SK-N-SH (cell line): ENCODE measurements at regions not wholly inside any gene's neighbourhood (a gene's known extent, or its start where the extent isn't known, plus 50 kb on each side); places are given as distances from the start of the nearest gene placed in this dataset.

Experiments
- CTCF ChIA-PET: fragments of 300-600, 350-600 bp; formaldehyde crosslinking; extraction: SDS; loops from one replicate; lab custom pipeline; 2021; lab: Yijun Ruan, JAX
- POLR2A ChIA-PET: fragments of 350-600 bp; sonication (Branson Sonifier 250); formaldehyde crosslinking; extraction: SDS; loops from one replicate; lab custom pipeline; 2020; ENCODE audit warnings: antibody characterized with exemption, inconsistent platforms; lab: Yijun Ruan, JAX
- DNase-seq: peaks from one replicate; pipeline ENCODE4 v3.0.0; 2012
- H2AFZ ChIP-seq: fragments of 200-600 bp; sonication (generic); 2 replicates; pipeline ENCODE4 v1.8.1; 2016; ENCODE audit warnings: antibody characterized with exemption, mild to moderate bottlenecking, low read depth
- H3F3A ChIP-seq: fragments of 200-600 bp; sonication (generic); replicated peaks from 2 replicates; pipeline ENCODE3; 2016; ENCODE audit warnings: antibody characterized with exemption, mild to moderate bottlenecking; ENCODE audit not compliant: insufficient read depth
- H3K27ac ChIP-seq, 2 experiments: fragments of 200-500 bp in 1 of 2; fragments of 200-600 bp in 1 of 2; sonication (Bioruptor generic) in 1 of 2; sonication (generic), shearing (Covaris generic) in 1 of 2; 2 replicates each; pipeline versions ENCODE4 v1.5.1 to v1.6.1; 2014 to 2016; ENCODE audit warnings: low read depth in 2 of 2, inconsistent platforms in 1 of 2, low read length in 1 of 2, mild to moderate bottlenecking in 1 of 2, mixed read lengths in 1 of 2
- H3K27me3 ChIP-seq: fragments of 200-600 bp; sonication (generic), shearing (Covaris generic); 2 replicates; pipeline ENCODE4 v1.6.1; 2016; ENCODE audit warnings: mixed run types; ENCODE audit not compliant: insufficient read depth
- H3K36me3 ChIP-seq, 2 experiments: fragments of 200-500 bp in 1 of 2; fragments of 200-600 bp in 1 of 2; sonication (Bioruptor generic) in 1 of 2; sonication (generic) in 1 of 2; replicated peaks in 1 of 2; 2 replicates each; pipeline versions ENCODE3 to v1.5.1; 2014 to 2016; ENCODE audit warnings: low read length in 1 of 2, mild to moderate bottlenecking in 1 of 2; ENCODE audit not compliant: insufficient read depth in 2 of 2, control insufficient read depth in 1 of 2
- H3K4me1 ChIP-seq, 2 experiments: fragments of 200-500 bp in 1 of 2; fragments of 200-600 bp in 1 of 2; sonication (Bioruptor generic) in 1 of 2; sonication (generic), shearing (Covaris generic) in 1 of 2; 2 replicates each; pipeline versions ENCODE4 v1.5.1 to v1.6.1; 2014 to 2016; ENCODE audit warnings: low read depth in 1 of 2, low read length in 1 of 2, mixed run types in 1 of 2; ENCODE audit not compliant: insufficient read depth in 2 of 2, control insufficient read depth in 1 of 2
- H3K4me2 ChIP-seq: fragments of 200-600 bp; sonication (generic), shearing (Covaris generic); 2 replicates; pipeline ENCODE4 v1.6.1; 2017; ENCODE audit warnings: mixed run types
- H3K4me3 ChIP-seq, 2 experiments: fragments of 200-500 bp in 1 of 2; fragments of 200-600 bp in 1 of 2; sonication (Bioruptor generic) in 1 of 2; sonication (generic), shearing (Covaris generic) in 1 of 2; 2 replicates each; pipeline versions ENCODE4 v1.5.1 to v1.8.1; 2014 to 2016; ENCODE audit warnings: low read depth in 2 of 2, inconsistent platforms in 1 of 2, low read length in 1 of 2, mild to moderate bottlenecking in 1 of 2, mixed read lengths in 1 of 2, moderate library complexity in 1 of 2
- H3K79me2 ChIP-seq: fragments of 200-600 bp; sonication (generic); 2 replicates; pipeline ENCODE4 v1.8.1; 2017; ENCODE audit warnings: mild to moderate bottlenecking; ENCODE audit not compliant: insufficient read depth
- H3K9ac ChIP-seq: fragments of 200-600 bp; sonication (generic); 2 replicates; pipeline ENCODE4 v1.6.1; 2017; ENCODE audit warnings: mixed run types
- H3K9me2 ChIP-seq: fragments of 200-600 bp; sonication (generic); 2 replicates; pipeline ENCODE4 v1.6.1; 2017; ENCODE audit warnings: mixed run types
- H3K9me3 ChIP-seq: fragments of 200-600 bp; sonication (generic); 2 replicates; pipeline ENCODE4 v1.6.1; 2017; ENCODE audit warnings: mixed run types, mild to moderate bottlenecking, moderate library complexity
- H4K20me1 ChIP-seq: fragments of 200-600 bp; sonication (generic); 2 replicates; pipeline ENCODE4 v1.6.1; 2017; ENCODE audit warnings: mild to moderate bottlenecking, mixed run types; ENCODE audit not compliant: insufficient read depth
- CHD2 ChIP-seq: fragments of 150-350 bp; IDR thresholded peaks from 2 replicates; pipeline ENCODE4 v1.6.1; 2018; ENCODE audit warnings: low read length; ENCODE audit not compliant: partially characterized antibody
- CTCF ChIP-seq: fragments of 200-600 bp; sonication (generic); IDR thresholded peaks from 2 replicates; pipeline ENCODE4 v1.6.1; 2017; ENCODE audit warnings: antibody characterized with exemption, mild to moderate bottlenecking, moderate library complexity
- ELF1 ChIP-seq: IDR thresholded peaks from 2 replicates; pipeline ENCODE4 v1.4.0; 2012
- EP300 ChIP-seq, 2 experiments: IDR thresholded peaks; 2 replicates each; pipeline versions ENCODE4 v1.4.0 to v1.6.1; 2012; ENCODE audit warnings: borderline replicate concordance in 1 of 2, low read depth in 1 of 2, low read length in 1 of 2
- EZH2phosphoT487 ChIP-seq: fragments of 200-600 bp; sonication (generic); IDR thresholded peaks from 2 replicates; pipeline ENCODE4 v1.6.1; 2017; ENCODE audit warnings: low read depth, mixed run types, mild to moderate bottlenecking, antibody characterized with exemption, moderate library complexity, borderline replicate concordance
- GATA2 ChIP-seq: sonication (generic); formaldehyde crosslinking; IDR thresholded peaks from 2 replicates; pipeline ENCODE4 v1.5.0; 2020; ENCODE audit warnings: mild to moderate bottlenecking, missing genetic modification reagents
- IRF3 ChIP-seq: fragments of 150-350 bp; IDR thresholded peaks from 2 replicates; pipeline ENCODE4 v1.6.1; 2016; ENCODE audit warnings: mild to moderate bottlenecking, low read depth, low read length
- JUND ChIP-seq: IDR thresholded peaks from 2 replicates; pipeline ENCODE4 v1.4.0; 2012
- POLR2AphosphoS5 ChIP-seq: IDR thresholded peaks from 2 replicates; pipeline ENCODE4 v1.6.1; 2012; ENCODE audit warnings: low read depth, low read length
- RCOR1 ChIP-seq: fragments of 150-350 bp; IDR thresholded peaks from 2 replicates; pipeline ENCODE4 v1.6.1; 2017; ENCODE audit warnings: antibody characterized with exemption, low read length
- RFX5 ChIP-seq: IDR thresholded peaks from 2 replicates; pipeline ENCODE4 v1.6.1; 2012; ENCODE audit warnings: mild to moderate bottlenecking, improper control_type of control experiment, low read length
- USF2 ChIP-seq: fragments of 150-350 bp; IDR thresholded peaks from 2 replicates; pipeline ENCODE4 v1.6.1; 2017; ENCODE audit warnings: antibody characterized with exemption, low read length, low read depth, borderline replicate concordance
- YY1 ChIP-seq: IDR thresholded peaks from 2 replicates; pipeline ENCODE4 v1.4.0; 2012; ENCODE audit warnings: low read depth, mild to moderate bottlenecking
- ZBTB33 ChIP-seq: IDR thresholded peaks from 2 replicates; pipeline ENCODE4 v1.4.0; 2012; ENCODE audit warnings: low read depth, borderline replicate concordance
- whole genome bisulfite sequencing: methylation state at CpG from one replicate; pipeline ENCODE4 v1.1.6; 2017; ENCODE audit warnings: low lambda C conversion rate; 5-methylcytosine and 5-hydroxymethylcytosine counted together
- TF ChIP-seq, protein P1 (sequence below): IDR thresholded peaks from 2 replicates; pipeline ENCODE4; 2012
- TF ChIP-seq, protein P2 (sequence below): IDR thresholded peaks from 2 replicates; pipeline ENCODE4 v1.4.0; 2012; ENCODE audit warnings: low read depth, borderline replicate concordance

DNA sequence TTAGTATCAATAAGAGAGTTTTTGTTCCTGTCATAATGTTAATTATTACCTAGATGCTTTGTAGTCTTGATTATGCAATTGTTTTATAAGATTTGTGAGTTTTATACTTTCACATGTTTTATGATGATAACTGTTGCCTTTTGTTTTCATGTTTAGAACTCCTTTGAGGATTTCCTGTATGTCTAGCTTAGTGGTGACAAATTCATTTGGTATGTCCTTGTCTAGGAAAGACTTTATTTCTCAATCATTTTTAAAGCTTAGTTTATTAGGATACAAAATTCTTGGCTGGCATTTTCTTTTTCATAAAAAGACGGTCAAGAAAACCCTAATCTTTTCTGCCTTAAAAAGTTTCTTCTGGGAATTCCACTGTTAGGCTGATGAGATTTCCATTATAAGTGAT is 849.9 kb upstream of the EYS start:
- POLR2A ChIA-PET, result no interaction called here
- H3K9ac ChIP-seq, result no peak overlapping the region
- CTCF ChIA-PET, result no interaction called here
- no peaks in the 10 kb centered on the region for H3K4me1 ChIP-seq
- H3F3A ChIP-seq, result no peaks in the 10 kb centered on the region
- no peak overlapping the region for H3K4me3 ChIP-seq
- H2AFZ ChIP-seq, result no peak overlapping the region
- no peaks in the 10 kb centered on the region for H4K20me1 ChIP-seq
- no peak overlapping the region for H3K27ac ChIP-seq
- no peak for DNase-seq
- H3K79me2 ChIP-seq, result no peaks in the 10 kb centered on the region
- 0 out of 2 replicates have a peak, but pooled peaks cover 2% of the 10 kb centered on the region for H3K9me2 ChIP-seq
- no peaks in the 10 kb centered on the region for H3K27me3 ChIP-seq
- H3K36me3 ChIP-seq, result no peaks in the 10 kb centered on the region
- no peaks in the 10 kb centered on the region; the same call in none of the 2 replicates for H3K9me3 ChIP-seq
- 48% methylated on average over 1 of the region's 1 CpG for WGBS
- no peak for TF ChIP-seq USF2
- TF ChIP-seq ZBTB33, result no peak
- TF ChIP-seq POLR2AphosphoS5, result no peak
- TF ChIP-seq CHD2, result no peak
- TF ChIP-seq EP300 (IDR thresholded peaks at IDR 0.05; ENCODE audit: borderline replicate concordance in 1 of 2, low read depth in 1 of 2, low read length in 1 of 2), result no peak
- no peak for TF ChIP-seq RCOR1
- TF ChIP-seq, protein P1, sequence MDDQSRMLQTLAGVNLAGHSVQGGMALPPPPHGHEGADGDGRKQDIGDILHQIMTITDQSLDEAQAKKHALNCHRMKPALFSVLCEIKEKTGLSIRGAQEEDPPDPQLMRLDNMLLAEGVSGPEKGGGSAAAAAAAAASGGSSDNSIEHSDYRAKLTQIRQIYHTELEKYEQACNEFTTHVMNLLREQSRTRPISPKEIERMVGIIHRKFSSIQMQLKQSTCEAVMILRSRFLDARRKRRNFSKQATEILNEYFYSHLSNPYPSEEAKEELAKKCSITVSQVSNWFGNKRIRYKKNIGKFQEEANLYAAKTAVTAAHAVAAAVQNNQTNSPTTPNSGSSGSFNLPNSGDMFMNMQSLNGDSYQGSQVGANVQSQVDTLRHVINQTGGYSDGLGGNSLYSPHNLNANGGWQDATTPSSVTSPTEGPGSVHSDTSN, result no peak
- no peak for TF ChIP-seq YY1
- TF ChIP-seq ELF1, result no peak
- no peak for TF ChIP-seq CTCF
- no peak for TF ChIP-seq JUND
- TF ChIP-seq IRF3, result no peak
- TF ChIP-seq, protein P2, sequence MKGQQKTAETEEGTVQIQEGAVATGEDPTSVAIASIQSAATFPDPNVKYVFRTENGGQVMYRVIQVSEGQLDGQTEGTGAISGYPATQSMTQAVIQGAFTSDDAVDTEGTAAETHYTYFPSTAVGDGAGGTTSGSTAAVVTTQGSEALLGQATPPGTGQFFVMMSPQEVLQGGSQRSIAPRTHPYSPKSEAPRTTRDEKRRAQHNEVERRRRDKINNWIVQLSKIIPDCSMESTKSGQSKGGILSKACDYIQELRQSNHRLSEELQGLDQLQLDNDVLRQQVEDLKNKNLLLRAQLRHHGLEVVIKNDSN, result no peak
- no peak for TF ChIP-seq GATA2 (CRISPR knock-in tag)
- TF ChIP-seq EZH2phosphoT487, result no peak
- TF ChIP-seq RFX5, result no peak
- TF ChIP-seq, all 33 proteins: peak for 0
- H3K4me2 ChIP-seq, result no peak overlapping the region
